RWPE2 (cell line): ENCODE measurements at regions not wholly inside any gene's neighbourhood (a gene's known extent, or its start where the extent isn't known, plus 50 kb on each side); places are given as distances from the start of the nearest gene placed in this dataset.

Source experiments
- ATAC-seq: fragments of 200-7000 bp; cut with Tn5 transposase; 3 replicates; pipeline ENCODE4 v1.9.1; 2021; ENCODE audit warnings: low read depth
- DNase-seq: peaks from one replicate; pipeline ENCODE4 v3.0.0-alpha.2; 2020; ENCODE audit warnings: low spot score
- H3K27ac ChIP-seq: fragments of 450-650 bp; 2 replicates; pipeline ENCODE4 v1.5.1; 2017; ENCODE audit warnings: mild to moderate bottlenecking; ENCODE audit not compliant: poor library complexity, severe bottlenecking
- H3K27me3 ChIP-seq: fragments of 250-450 bp; sonication (Bioruptor Pico); 2 replicates; pipeline ENCODE4 v1.5.1; 2021; ENCODE audit warnings: mild to moderate bottlenecking, moderate library complexity; ENCODE audit not compliant: insufficient read depth, poor library complexity, severe bottlenecking
- H3K36me3 ChIP-seq: fragments of 250-450 bp; sonication (Bioruptor Pico); 2 replicates; pipeline ENCODE4 v1.5.1; 2020; ENCODE audit warnings: low read depth, mild to moderate bottlenecking, moderate library complexity
- H3K4me1 ChIP-seq: fragments of 250-450 bp; sonication (Bioruptor Pico); 2 replicates; pipeline ENCODE4 v1.5.1; 2021; ENCODE audit warnings: mild to moderate bottlenecking, moderate library complexity; ENCODE audit not compliant: insufficient read depth, poor library complexity, severe bottlenecking
- H3K4me3 ChIP-seq: fragments of 250-450 bp; sonication (Bioruptor Pico); 2 replicates; pipeline ENCODE4 v1.5.1; 2021; ENCODE audit warnings: mild to moderate bottlenecking, moderate library complexity; ENCODE audit not compliant: severe bottlenecking
- H3K9me3 ChIP-seq: fragments of 250-450 bp; sonication (Bioruptor Pico); 2 replicates; pipeline ENCODE4 v1.5.1; 2021; ENCODE audit warnings: mild to moderate bottlenecking, moderate library complexity; ENCODE audit not compliant: severe bottlenecking
- TF ChIP-seq, protein P1 (sequence below): fragments of 450-650 bp; IDR thresholded peaks from one replicate; pipeline ENCODE4 v1.5.1; 2017; ENCODE audit warnings: mild to moderate bottlenecking, moderate library complexity; ENCODE audit not compliant: poor library complexity, severe bottlenecking

GRCh38 chr4:126124818-126125217 is 810.1 kb downstream of the FAT4 start:
- no peak for ATAC-seq
- no peak for DNase-seq

DNA sequence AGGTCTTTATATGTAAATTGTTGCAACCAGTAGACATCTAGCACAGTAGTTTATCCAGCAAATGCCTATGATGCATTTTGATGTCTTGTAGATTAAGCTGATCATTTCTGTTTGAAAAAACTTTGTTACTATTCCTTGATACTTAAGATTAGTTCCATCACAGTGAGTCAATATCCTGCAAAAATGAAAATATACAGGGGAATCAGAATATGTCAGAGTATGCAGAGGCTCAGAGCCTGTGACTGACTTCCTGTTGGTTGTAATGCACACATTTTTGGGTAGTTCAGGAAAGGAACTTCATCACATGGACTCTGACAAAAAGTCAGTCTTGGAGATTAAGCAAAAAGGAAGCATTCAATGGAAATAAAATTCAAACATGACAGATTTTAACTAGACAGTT is 815.5 kb downstream of the FAT4 start:
- Histone ChIP-seq H3K36me3 (no peaks in the 10 kb centered on the region), H3K9me3 (no peaks in the 10 kb centered on the region), H3K4me1 (no peaks in the 10 kb centered on the region), H3K27ac (no peak overlapping the region), H3K4me3 (no peak overlapping the region), H3K27me3 (no peaks in the 10 kb centered on the region)
- TF ChIP-seq, protein P1, sequence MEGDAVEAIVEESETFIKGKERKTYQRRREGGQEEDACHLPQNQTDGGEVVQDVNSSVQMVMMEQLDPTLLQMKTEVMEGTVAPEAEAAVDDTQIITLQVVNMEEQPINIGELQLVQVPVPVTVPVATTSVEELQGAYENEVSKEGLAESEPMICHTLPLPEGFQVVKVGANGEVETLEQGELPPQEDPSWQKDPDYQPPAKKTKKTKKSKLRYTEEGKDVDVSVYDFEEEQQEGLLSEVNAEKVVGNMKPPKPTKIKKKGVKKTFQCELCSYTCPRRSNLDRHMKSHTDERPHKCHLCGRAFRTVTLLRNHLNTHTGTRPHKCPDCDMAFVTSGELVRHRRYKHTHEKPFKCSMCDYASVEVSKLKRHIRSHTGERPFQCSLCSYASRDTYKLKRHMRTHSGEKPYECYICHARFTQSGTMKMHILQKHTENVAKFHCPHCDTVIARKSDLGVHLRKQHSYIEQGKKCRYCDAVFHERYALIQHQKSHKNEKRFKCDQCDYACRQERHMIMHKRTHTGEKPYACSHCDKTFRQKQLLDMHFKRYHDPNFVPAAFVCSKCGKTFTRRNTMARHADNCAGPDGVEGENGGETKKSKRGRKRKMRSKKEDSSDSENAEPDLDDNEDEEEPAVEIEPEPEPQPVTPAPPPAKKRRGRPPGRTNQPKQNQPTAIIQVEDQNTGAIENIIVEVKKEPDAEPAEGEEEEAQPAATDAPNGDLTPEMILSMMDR = no peak
- ATAC-seq (no peak), DNase-seq (no peak)

More at GRCh38 chr4:126124818-126125217, 810.1 kb downstream of the FAT4 start:
- no peaks in the 10 kb centered on the region for H3K9me3 ChIP-seq
- TF ChIP-seq, protein P1 = no peak
- no peak overlapping the region for H3K4me3 ChIP-seq
- no peak overlapping the region for H3K27ac ChIP-seq
- H3K27me3 ChIP-seq = no peaks in the 10 kb centered on the region
- peaks cover 8% of the 10 kb centered on the region for H3K4me1 ChIP-seq
- H3K36me3 ChIP-seq = no peaks in the 10 kb centered on the region

GRCh38 chr4:126136922-126137781 is 822.4 kb downstream of the FAT4 start:
- Histone ChIP-seq H3K9me3 (no peaks in the 10 kb centered on the region), H3K27ac (no peak overlapping the region), H3K27me3 (no peaks in the 10 kb centered on the region), H3K4me1 (no peaks in the 10 kb centered on the region), H3K36me3 (no peaks in the 10 kb centered on the region), H3K4me3 (no peak overlapping the region)
- DNase-seq = no peak
- no peak for ATAC-seq
- TF ChIP-seq, protein P1 = no peak

- Histone ChIP-seq H3K4me3 (no peak overlapping the region), H3K4me1 (no peaks in the 10 kb centered on the region), H3K27me3 (no peaks in the 10 kb centered on the region), H3K36me3 (no peaks in the 10 kb centered on the region), H3K9me3 (no peaks in the 10 kb centered on the region), H3K27ac (no peak overlapping the region)
- ATAC-seq (no peak), DNase-seq (no peak)
- TF ChIP-seq, protein P1 = no peak
Measured at GRCh38 chr4:126137782-126138170, 823.0 kb downstream of the FAT4 start.

- TF ChIP-seq, protein P1 = no peak
- ATAC-seq = peak; percentile 41; the same call in 2 of the 3 replicates
- H3K36me3 ChIP-seq = no peaks in the 10 kb centered on the region
- no peak overlapping the region for H3K4me3 ChIP-seq
- DNase-seq = no peak
- H3K27ac ChIP-seq = no peak overlapping the region
- no peaks in the 10 kb centered on the region for H3K27me3 ChIP-seq
- no peaks in the 10 kb centered on the region for H3K4me1 ChIP-seq
- no peaks in the 10 kb centered on the region for H3K9me3 ChIP-seq
Measured at GRCh38 chr4:126144543-126145237, 829.9 kb downstream of the FAT4 start.
